D721Med (cell line): ENCODE measurements at regions not wholly inside any gene's neighbourhood (a gene's known extent, or its start where the extent isn't known, plus 50 kb on each side); places are given as distances from the start of the nearest gene placed in this dataset.

Experiments used
- DNase-seq: peaks from one replicate; pipeline ENCODE4 v3.0.0; 2011; ENCODE audit warnings: low spot score; ENCODE audit not compliant: insufficient read length
- FAIRE-seq: peaks from 2 replicates; lab custom pipeline; 2011; peaks lifted over from hg19 to GRCh38; lab: Jason Lieb, UNC
- TF ChIP-seq, protein P1 (sequence below): IDR thresholded peaks from 2 replicates; pipeline ENCODE4 v1.5.1; 2012; ENCODE audit warnings: mild to moderate bottlenecking, control low read depth; ENCODE audit not compliant: insufficient read depth; ENCODE audit errors: missing control alignments

GRCh38 chr4:173753408-173753807, 223.4 kb upstream of the HAND2 start:
- DNase-seq (no peak), FAIRE-seq (no peak)
- TF ChIP-seq, protein P1, sequence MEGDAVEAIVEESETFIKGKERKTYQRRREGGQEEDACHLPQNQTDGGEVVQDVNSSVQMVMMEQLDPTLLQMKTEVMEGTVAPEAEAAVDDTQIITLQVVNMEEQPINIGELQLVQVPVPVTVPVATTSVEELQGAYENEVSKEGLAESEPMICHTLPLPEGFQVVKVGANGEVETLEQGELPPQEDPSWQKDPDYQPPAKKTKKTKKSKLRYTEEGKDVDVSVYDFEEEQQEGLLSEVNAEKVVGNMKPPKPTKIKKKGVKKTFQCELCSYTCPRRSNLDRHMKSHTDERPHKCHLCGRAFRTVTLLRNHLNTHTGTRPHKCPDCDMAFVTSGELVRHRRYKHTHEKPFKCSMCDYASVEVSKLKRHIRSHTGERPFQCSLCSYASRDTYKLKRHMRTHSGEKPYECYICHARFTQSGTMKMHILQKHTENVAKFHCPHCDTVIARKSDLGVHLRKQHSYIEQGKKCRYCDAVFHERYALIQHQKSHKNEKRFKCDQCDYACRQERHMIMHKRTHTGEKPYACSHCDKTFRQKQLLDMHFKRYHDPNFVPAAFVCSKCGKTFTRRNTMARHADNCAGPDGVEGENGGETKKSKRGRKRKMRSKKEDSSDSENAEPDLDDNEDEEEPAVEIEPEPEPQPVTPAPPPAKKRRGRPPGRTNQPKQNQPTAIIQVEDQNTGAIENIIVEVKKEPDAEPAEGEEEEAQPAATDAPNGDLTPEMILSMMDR = no peak

- no peak for DNase-seq
- TF ChIP-seq, protein P1 = peak; percentile 66
- FAIRE-seq = no peak
Measured at GRCh38 chr4:173752610-173753230, 222.7 kb upstream of the HAND2 start.

DNA sequence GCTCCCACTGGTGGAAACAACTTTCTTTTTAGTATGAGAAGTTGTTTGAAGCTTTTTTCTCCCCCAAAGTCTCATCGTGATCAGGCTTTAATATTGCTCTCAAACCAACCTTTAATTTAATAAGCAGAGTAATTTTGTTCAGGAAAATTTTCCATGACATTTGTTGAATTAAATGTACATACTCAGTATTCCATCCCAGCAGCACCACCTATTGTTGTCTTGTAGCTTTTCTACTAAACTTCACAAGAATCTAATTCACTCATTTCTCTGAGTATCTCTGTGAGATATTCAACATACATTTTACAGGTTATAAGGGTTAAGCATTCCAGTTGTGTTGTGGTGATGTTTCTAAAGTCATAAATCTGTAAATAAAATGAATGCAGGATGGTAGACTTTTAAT, 218.3 kb upstream of the HAND2 start:
- FAIRE-seq (no peak), DNase-seq (no peak)
- TF ChIP-seq, protein P1 = no peak

DNA sequence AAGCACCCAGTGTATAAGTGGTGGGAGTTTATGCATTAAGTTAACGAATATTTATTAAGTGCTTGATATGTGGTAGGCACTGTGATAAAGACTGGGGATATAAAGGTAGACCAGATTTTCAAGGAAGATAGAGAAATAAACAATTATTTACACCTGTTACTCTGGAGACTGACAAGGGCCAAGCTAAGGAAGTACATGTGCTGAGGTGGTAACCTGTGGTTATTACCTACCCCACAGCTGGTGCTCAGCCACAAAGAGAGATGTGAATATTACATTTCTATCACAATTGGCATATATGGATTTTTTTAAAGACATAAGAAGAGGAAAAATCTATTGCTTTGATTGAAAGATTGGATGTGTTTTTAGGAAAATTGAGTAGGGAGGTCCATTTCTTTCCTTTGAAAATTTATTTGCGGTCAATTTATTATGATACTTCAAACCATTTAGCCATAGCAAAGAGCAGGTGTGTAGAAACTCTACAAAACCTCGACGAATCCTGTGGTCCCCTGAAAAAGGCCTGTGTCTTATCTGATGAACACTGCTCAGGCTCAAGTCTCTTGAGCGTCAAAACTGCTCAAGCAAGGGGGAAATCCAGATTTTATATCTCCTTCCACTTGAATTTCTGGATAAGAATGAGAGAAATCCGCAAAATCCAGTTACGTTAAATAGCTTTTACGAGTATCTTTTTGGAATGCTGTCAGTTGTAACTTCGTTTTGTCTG, 217.7 kb upstream of the HAND2 start:
- no peak for FAIRE-seq

DNA sequence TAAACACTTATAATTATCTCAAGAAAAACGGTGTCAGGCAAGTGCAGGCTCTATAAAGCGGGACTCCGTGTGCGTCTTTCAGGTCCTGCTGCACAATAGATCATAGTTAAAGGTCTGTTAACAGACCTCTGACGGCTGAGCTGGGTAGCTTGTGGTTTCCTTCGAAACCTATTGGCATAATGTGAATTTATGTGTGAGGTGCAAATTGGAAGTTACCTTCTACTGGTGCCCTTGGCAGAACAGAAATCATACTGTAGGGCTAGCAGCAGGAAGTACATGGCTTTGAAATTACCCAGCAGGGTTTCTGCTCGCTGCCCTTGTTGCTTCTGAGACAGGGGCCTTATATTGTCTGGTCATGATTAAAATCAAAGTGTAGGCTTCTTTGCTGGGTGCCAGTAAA, 216.4 kb upstream of the HAND2 start:
- no peak for FAIRE-seq

More for the DNA sequence above, 217.7 kb upstream of the HAND2 start:
- no peak for DNase-seq
- TF ChIP-seq, protein P1 = no peak

GRCh38 chr4:173745765-173746164, 215.7 kb upstream of the HAND2 start:
- TF ChIP-seq, protein P1 = no peak
- FAIRE-seq (no peak), DNase-seq (no peak)

More for the DNA sequence above, 216.4 kb upstream of the HAND2 start:
- TF ChIP-seq, protein P1 = no peak
- no peak for DNase-seq

DNA sequence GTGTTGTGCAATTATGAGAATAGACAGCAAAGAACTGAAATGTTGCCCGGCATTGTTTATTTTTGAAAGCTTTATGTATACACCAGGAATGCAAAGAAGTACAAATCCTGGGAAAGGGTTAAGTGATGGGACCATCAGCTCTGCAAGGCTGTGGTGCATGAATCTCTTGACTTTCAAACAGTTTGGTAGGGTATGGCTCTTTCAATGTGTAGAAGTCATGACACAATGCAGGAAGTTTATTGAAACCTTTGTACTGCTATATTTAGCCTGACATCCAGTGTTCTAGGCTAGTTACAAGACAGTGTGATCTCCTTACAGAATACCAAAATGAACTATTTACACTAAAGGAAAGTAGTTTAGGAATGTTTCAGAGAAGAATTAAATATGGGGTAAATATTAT, 206.8 kb upstream of the HAND2 start:
- TF ChIP-seq, protein P1 = no peak
- no peak for DNase-seq
- FAIRE-seq = no peak
